HG03159 (cell line): ENCODE measurements at regions not wholly inside any gene's neighbourhood (a gene's known extent, or its start where the extent isn't known, plus 50 kb on each side); places are given as distances from the start of the nearest gene placed in this dataset.

Experiments
- ATAC-seq: cut with Tn5 transposase; IDR thresholded peaks from one replicate; pipeline ENCODE4 v1.9.1; 2021; ENCODE audit warnings: mild to moderate bottlenecking, moderate library complexity; ENCODE audit not compliant: unreplicated experiment

GRCh38 chr1:55579332-55580001 is 364.3 kb upstream of the USP24 start:
- ATAC-seq = no peak

- no peak for ATAC-seq
These were observed 363.5 kb upstream of the USP24 start for GRCh38 chr1:55578646-55579045.

GRCh38 chr1:55575571-55576279 is 360.6 kb upstream of the USP24 start:
- ATAC-seq = no peak

- ATAC-seq = no peak
These were observed 359.6 kb upstream of the USP24 start for GRCh38 chr1:55574691-55575225.

GRCh38 chr1:55572878-55573734 is 357.9 kb upstream of the USP24 start:
- no peak for ATAC-seq

GRCh38 chr1:55571767-55572166 is 356.6 kb upstream of the USP24 start:
- no peak for ATAC-seq

- no peak for ATAC-seq
These were observed 354.3 kb upstream of the USP24 start for GRCh38 chr1:55569417-55569816.

- no peak for ATAC-seq
These were observed 353.6 kb upstream of the USP24 start for GRCh38 chr1:55568732-55569131.

GRCh38 chr1:55560266-55560665 is 345.1 kb upstream of the USP24 start:
- ATAC-seq = no peak

- ATAC-seq = no peak
These were observed 344.7 kb upstream of the USP24 start for GRCh38 chr1:55559842-55560241.

GRCh38 chr1:55559161-55559611 is 344.0 kb upstream of the USP24 start:
- no peak for ATAC-seq

- no peak for ATAC-seq
These were observed 343.4 kb upstream of the USP24 start for GRCh38 chr1:55558515-55558914.

GRCh38 chr1:55555956-55556725 is 341.0 kb upstream of the USP24 start:
- no peak for ATAC-seq

GRCh38 chr1:55554611-55555010 is 339.4 kb upstream of the USP24 start:
- ATAC-seq = no peak

GRCh38 chr1:55552636-55553035 is 337.5 kb upstream of the USP24 start:
- ATAC-seq = no peak

GRCh38 chr1:55547405-55547804 is 332.2 kb upstream of the USP24 start:
- ATAC-seq = no peak

- no peak for ATAC-seq
These were observed 331.4 kb upstream of the USP24 start for GRCh38 chr1:55546553-55546952.

- no peak for ATAC-seq
These were observed 329.7 kb upstream of the USP24 start for GRCh38 chr1:55544826-55545225.

GRCh38 chr1:55542901-55543504 is 327.8 kb upstream of the USP24 start:
- ATAC-seq = no peak

GRCh38 chr1:55541296-55541695 is 326.1 kb upstream of the USP24 start:
- ATAC-seq = no peak
